ENCODE measurements at regions not wholly inside any gene's neighbourhood (a gene's known extent, or its start where the extent isn't known, plus 50 kb on each side); places are given as distances from the start of the nearest gene placed in this dataset.
"Not testable (repeated sequence)": the region's sequence is repeated elsewhere in the genome, so short reads cannot be mapped to it uniquely, and the experiment has no call there.

GRCh38 chr11:39120890-39121289 lies 2338.6 kb downstream of the LRRC4C start:
- no peak for DNase-seq

- DNase-seq = no peak
Measured at GRCh38 chr11:39113606-39114005, 2345.8 kb downstream of the LRRC4C start.

DNA sequence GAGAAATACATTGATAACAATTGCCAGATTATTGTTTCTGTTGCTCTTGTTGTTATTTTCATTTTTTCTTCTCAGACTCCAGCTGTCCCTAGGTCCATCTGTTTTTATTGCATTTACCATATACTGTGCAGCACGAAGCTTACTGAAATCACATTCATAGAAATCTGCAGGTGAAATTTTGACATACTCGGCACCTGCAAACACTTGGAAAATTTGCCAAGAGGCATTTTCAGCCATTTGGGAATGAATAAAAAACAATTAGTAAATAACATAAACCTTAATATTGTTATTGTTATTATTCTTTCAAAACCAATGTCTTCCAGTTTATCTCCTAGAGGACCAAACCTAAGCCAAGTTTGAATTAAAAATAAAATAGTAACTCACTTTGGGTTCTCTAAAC lies 2357.2 kb downstream of the LRRC4C start:
- no peak for DNase-seq

DNA sequence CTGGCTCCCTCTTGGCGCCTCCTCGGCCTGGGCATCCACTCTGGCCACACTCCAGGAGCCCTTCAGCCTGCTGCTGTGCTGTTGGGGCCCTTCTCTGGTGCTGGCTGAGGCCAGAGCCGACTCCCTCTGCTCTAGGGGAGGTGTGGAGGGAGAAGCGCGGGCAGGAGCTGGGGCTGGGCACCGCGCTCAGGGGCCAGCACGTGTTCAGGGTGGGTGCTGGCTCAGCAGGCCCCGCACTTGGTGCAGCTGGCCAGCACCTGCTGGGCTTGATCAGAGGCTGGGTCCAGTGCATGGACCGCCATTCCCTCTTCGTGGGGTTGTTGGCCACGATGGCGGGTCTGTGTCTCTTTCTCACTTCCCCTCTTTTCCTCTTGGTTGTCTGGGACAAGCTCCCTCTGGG lies 2381.0 kb downstream of the LRRC4C start:
- DNase-seq = no peak

DNA sequence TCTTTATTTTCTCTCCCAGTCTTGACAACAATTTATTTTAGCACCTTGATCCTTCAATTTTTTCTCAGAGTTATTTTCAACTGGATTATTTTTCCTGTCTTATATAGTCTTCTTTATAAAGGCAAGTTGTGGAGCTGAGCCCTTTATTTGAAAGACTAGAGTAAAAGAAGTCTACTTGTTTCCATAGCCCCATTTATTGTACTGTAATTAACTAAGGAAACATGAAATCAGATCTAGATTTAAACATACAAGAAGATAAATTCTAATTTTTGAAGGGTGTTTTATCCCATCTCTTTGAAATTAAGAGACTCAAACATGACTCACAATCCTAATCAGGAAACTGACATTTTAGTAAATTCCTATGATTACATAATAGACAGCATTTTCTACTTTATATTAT lies 2421.8 kb downstream of the LRRC4C start:
- DNase-seq = no peak

GRCh38 chr11:39036021-39036420 lies 2423.4 kb downstream of the LRRC4C start:
- DNase-seq = no peak

GRCh38 chr11:39021539-39021938 lies 2423.5 kb upstream of the RAG2 start:
- no peak for DNase-seq

GRCh38 chr11:39011797-39012196 lies 2413.8 kb upstream of the RAG2 start:
- DNase-seq = no peak

DNA sequence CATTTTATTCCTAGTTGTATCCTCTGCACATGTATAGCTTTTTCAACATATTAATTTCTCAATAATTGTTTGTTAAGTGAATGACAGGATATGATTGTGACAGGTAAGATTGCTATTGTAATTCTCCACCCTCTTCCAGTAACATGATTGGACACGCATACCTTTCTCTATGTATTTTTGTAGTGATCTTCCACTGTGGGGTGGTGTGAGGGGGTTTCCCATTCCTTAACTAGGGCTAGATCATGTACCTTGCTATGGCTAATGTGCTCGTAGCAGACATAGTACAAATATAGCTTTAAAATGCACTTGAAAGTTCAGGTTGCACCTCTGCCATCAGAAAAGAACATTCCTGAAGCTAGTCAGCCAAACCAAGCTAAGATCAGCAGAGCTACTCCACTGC lies 2392.8 kb upstream of the RAG2 start:
- no peak for DNase-seq

- no peak for DNase-seq
Measured at GRCh38 chr11:38990139-38990538, 2392.1 kb upstream of the RAG2 start.

- DNase-seq = no peak
Measured at GRCh38 chr11:38988908-38989307, 2390.9 kb upstream of the RAG2 start.

DNA sequence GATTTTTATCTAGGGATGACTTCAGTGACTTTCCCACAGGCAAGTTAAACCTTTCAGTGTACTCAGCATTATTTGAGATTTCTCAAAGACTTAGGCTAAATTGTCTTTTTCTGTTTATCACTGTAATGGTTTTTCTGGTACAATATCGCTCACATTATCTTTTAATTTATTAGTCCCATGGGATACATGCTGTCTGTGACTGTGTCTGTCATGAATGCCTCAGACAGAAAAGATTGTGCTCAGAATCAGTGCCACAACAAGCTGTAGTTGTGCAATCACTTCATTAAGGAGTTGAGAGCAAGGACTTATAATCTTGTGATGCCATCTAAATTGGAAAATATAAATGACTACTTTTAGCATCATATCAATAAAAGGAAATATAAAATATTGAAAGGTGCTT lies 2374.2 kb upstream of the RAG2 start:
- no peak for DNase-seq

DNA sequence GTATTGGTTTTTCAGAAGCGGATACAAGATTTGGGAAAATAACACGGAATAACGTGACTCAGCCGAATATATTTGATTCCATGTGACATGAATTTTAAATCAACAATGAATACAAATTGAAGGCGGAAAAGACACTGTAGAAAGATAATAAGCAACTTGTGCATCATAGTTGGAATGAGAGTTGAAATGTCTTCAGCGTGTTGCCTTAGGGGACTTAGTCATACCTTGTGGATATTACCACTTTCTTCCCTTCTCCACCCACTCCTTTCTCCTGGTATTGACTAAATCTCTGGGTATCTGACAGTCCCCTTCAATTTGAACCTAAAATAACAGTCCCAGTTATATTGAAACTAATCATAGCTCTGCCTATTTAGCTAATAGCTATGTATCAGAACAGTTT lies 2373.1 kb upstream of the RAG2 start:
- DNase-seq = no peak

- no peak for DNase-seq
Measured at GRCh38 chr11:38968951-38969350, 2370.9 kb upstream of the RAG2 start.

DNA sequence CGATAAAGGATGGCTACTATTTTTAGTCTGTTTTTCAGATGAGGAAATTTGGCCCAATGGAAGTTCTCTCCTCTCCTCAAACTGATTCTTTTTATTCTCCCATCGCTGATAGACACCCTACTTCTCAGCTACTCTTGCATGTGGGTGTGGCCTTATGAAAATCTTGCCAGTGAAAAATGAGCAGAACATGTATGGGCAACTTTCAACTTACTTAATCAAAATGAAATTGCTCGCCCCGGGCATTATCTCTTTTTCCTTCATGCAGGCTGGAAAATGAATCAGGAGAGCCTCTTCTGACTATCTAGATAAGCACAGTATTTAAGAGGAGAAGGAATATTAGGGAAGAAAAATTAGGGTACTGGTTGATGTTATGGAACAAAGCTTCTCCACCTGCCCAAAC lies 2354.7 kb upstream of the RAG2 start:
- DNase-seq = no peak

GRCh38 chr11:38950867-38951266 lies 2352.8 kb upstream of the RAG2 start:
- DNase-seq = no peak

DNA sequence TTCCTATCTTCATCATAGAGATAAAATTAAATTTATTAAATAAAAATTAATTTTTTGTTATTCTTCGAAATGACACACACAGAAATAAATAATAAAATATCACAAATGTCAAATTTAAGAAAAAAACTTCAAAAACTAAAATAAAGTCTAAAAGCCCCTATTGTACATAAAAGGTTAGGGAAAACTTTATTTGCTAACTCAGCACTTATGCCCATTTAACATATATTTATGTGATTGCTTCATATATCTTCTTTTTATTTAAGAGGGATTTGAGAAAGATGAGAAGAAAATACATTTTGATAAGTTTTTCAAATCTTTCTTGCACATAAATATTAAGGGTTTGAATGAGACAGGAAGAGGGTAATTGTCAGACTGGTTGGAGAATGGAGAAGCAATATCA lies 2350.4 kb upstream of the RAG2 start:
- DNase-seq = no peak

DNA sequence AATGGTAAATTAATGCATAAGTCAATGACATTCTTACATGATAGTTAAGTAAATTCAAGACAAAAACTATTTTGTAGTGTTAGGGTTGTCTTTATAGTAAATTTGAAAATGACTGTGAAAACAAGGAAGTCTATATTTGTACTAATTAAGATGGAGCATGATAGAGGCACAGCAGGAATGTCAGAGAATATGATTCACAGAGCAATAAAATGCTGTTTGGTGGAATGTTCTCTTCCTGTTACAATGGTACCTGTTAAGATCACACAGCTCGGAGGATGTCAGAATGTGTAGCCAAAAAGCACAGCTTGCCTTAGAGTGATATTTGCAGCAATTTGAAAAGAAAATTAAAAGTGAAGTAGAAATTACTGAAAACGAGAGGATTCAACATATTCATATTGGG lies 2339.7 kb upstream of the RAG2 start:
- no peak for DNase-seq

GRCh38 chr11:38935941-38936340 lies 2337.9 kb upstream of the RAG2 start:
- DNase-seq = no peak

GRCh38 chr11:38927993-38928392 lies 2330.0 kb upstream of the RAG2 start:
- no peak for DNase-seq

- no peak for DNase-seq
Measured at GRCh38 chr11:38924644-38925043, 2326.6 kb upstream of the RAG2 start.

GRCh38 chr11:38900211-38900610 lies 2302.2 kb upstream of the RAG2 start:
- DNase-seq = no peak

DNA sequence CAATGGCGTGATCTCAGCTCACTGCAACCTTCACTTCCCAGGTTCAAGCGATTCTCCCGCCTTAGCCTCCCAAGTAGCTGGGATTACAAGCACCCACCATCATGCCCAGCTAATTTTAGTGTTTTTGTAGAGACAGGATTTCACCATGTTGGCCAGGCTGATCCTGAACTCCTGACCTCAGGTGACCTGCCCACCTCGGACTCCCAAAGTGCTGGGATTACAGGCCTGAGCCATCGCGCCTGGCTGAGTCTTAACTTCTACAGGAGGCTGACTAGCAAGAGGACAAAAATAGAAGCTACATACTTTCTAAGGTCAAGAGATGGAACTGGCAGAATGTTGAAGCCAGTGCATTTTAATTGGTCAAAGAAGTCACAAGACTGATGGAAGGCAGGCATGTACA lies 2296.2 kb upstream of the RAG2 start:
- not testable (repeated sequence) for DNase-seq

DNA sequence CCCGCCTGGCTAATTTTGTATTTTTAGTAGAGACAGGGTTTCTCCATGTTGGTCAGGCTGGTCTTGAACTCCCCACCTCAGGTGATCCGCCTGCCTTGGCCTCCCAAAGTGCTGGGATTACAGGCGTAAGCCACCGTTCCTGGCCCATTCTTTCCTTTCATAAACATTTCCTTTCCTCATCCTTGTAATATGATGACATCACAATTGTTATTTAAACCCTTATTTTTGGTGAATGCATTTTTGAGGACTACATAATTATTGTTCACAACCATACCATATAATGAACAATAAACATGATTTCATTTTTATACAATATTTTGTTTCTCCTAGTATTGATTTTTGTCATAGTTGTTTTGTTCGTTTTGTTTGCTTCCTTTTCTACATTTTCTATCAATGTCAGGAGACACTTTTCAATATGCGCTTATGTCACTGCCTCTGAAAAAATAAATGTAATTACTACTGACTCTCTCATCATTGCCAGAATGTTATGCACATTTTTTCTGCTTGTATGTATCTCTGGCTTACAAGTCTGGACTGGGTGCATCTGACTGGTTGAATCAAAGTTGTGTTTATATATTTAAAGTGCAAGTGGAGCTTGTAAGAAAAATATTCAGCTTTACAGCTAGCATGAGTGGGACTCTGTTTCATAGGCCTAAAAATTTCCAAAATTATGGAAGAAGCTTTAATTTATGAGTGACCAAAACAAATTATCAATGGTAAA lies 2286.3 kb upstream of the RAG2 start:
- DNase-seq = no peak

GRCh38 chr11:38867338-38867737 lies 2269.3 kb upstream of the RAG2 start:
- DNase-seq = no peak

DNA sequence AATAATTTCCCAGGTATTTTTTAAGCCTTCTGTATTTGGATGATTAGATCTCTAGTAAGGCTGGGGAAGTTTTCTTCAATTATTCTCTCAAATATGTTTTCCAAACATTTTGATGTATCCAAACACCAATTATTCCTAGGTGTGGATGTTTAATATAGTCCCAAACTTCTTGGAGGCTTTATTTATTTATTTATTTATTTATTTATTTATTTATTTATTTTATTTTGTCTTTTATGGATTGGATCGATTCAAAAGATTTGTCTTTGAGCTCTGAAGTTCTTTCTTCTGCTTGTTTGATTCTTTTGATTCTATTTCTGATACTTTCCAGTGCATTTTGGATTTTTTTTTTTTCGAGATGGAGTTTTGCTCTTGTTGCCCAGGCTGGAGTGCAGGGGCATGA lies 2267.9 kb upstream of the RAG2 start:
- DNase-seq = no peak

Data from NCI-H1048 (cell line).